ENCODE measurements at regions not wholly inside any gene's neighbourhood (a gene's known extent, or its start where the extent isn't known, plus 50 kb on each side); places are given as distances from the start of the nearest gene placed in this dataset.

- TF ChIP-seq E2F6 (IDR thresholded peaks at IDR 0.05) (no peak), KDM1A (IDR thresholded peaks at IDR 0.05; ENCODE audit: borderline replicate concordance, low read length) (no peak), TCF12 (IDR thresholded peaks at IDR 0.05; ENCODE audit: low read depth, low read length) (no peak), EZH2 (IDR thresholded peaks at IDR 0.05; ENCODE audit: low read depth, low read length, severe bottlenecking) (no peak), EGR1 (IDR thresholded peaks at IDR 0.05; ENCODE audit: borderline replicate concordance, low read depth, low read length) (no peak), TAF1 (IDR thresholded peaks at IDR 0.05; ENCODE audit: low read depth, low read length) (no peak), SAP30 (IDR thresholded peaks at IDR 0.05; ENCODE audit: insufficient read depth, insufficient replicate concordance, low read length) (no peak)
These were observed 444.7 kb downstream of the HINT1 start (continued) for GRCh38 chr5:130720355-130720754.

Measured in H1 (cell line).